ENCODE measurements at regions not wholly inside any gene's neighbourhood (a gene's known extent, or its start where the extent isn't known, plus 50 kb on each side); places are given as distances from the start of the nearest gene placed in this dataset.

GRCh38 chr14:101179691-101180211 is 276.2 kb upstream of the RTL1 start:
- ChIA-PET CTCF (ENCODE audit: low intra/inter-chr PET ratio, low total read pairs) (no interaction called here), POLR2A (no interaction called here)
- TF ChIP-seq NFIC (IDR thresholded peaks at IDR 0.05; ENCODE audit: low read length): no peak
- no peak for TF ChIP-seq ZNF446 (CRISPR knock-in tag; IDR thresholded peaks at IDR 0.05)
- no peak for TF ChIP-seq CBX1 (IDR thresholded peaks at IDR 0.05; ENCODE audit: low read depth)
- TF ChIP-seq HDAC2 (CRISPR knock-in tag; IDR thresholded peaks at IDR 0.05): no peak
- no peak for TF ChIP-seq MYC (CRISPR knock-in tag; IDR thresholded peaks at IDR 0.05; ENCODE audit: borderline replicate concordance)
- TF ChIP-seq MXD4 (CRISPR knock-in tag; IDR thresholded peaks at IDR 0.05): no peak
- no peak for TF ChIP-seq ELK4 (CRISPR knock-in tag; IDR thresholded peaks at IDR 0.05; ENCODE audit: borderline replicate concordance)
- TF ChIP-seq FOSL1 (CRISPR knock-in tag; IDR thresholded peaks at IDR 0.05; ENCODE audit: borderline replicate concordance): no peak
- no peak for TF ChIP-seq NKX3-1 (CRISPR knock-in tag; IDR thresholded peaks at IDR 0.05)
- TF ChIP-seq ZNF547 (CRISPR knock-in tag; IDR thresholded peaks at IDR 0.05): no peak
- no peak for TF ChIP-seq ZNF619 (CRISPR knock-in tag; IDR thresholded peaks at IDR 0.05)
- TF ChIP-seq TP53 (CRISPR knock-in tag; conservative IDR thresholded peaks at IDR 0.05): no peak
- TF ChIP-seq ZNF34 (CRISPR knock-in tag; IDR thresholded peaks at IDR 0.05; ENCODE audit: borderline replicate concordance): no peak
- TF ChIP-seq TFAP4 (IDR thresholded peaks at IDR 0.05; ENCODE audit: borderline replicate concordance, low read depth): no peak
- TF ChIP-seq GPBP1L1 (CRISPR knock-in tag; IDR thresholded peaks at IDR 0.05): no peak
- no peak for TF ChIP-seq HOXA3 (CRISPR knock-in tag; IDR thresholded peaks at IDR 0.05)
- TF ChIP-seq CENPT (CRISPR knock-in tag; IDR thresholded peaks at IDR 0.05; ENCODE audit: low read depth): no peak
- no peak for TF ChIP-seq ARNT2 (CRISPR knock-in tag; IDR thresholded peaks at IDR 0.05; ENCODE audit: low read depth)
- TF ChIP-seq CCAR2 (optimal IDR thresholded peaks at IDR 0.05; ENCODE audit: low read depth, low read length): no peak
- no peak for TF ChIP-seq ZNF710 (CRISPR knock-in tag; IDR thresholded peaks at IDR 0.05; ENCODE audit: borderline replicate concordance)
- H3K4me3 ChIP-seq (replicated peaks in 1 of 3; ENCODE audit: insufficient read depth in 1 of 3, low read depth in 2 of 3, low read length in 3 of 3): no peak overlapping the region
- peaks cover 0 to 35% of the 10 kb centered on the region in 2 experiments; a peak in 2 of 5 replicates for H3K27me3 ChIP-seq (ENCODE audit: control insufficient read depth in 1 of 2, insufficient read depth in 2 of 2, low read length in 2 of 2)
- intact Hi-C loops (cut with micrococcal nuclease; ENCODE audit: unreplicated experiment) (no loop called here), in situ Hi-C loops (cut with HindIII; ENCODE audit: extremely low pct_ligation_motif_present, low pct_unique_long_range_greater_than_20kb) (loop anchor here (5.0 kb wide), 3 partner anchors 58 to 448 kb away; no protein-coding TSS in a partner anchor)
- BruUV-seq (replicated peaks): no TSS peak
- H3K79me2 ChIP-seq (ENCODE audit: insufficient read depth, low read length): no peaks in the 10 kb centered on the region
- H4K20me1 ChIP-seq (ENCODE audit: insufficient read depth, low read length): no peaks in the 10 kb centered on the region
- H3K27ac ChIP-seq (ENCODE audit: extremely low read length, insufficient read depth, low read length): no peak overlapping the region
- no peak overlapping the region for H3K4me2 ChIP-seq (ENCODE audit: low read depth, low read length)
- no peak for FAIRE-seq
- H3K4me1 ChIP-seq (ENCODE audit: insufficient read depth, low read length): no peaks in the 10 kb centered on the region
- H3K36me3 ChIP-seq (replicated peaks in 1 of 2; ENCODE audit: control insufficient read depth in 1 of 2, insufficient read depth in 2 of 2, low read length in 2 of 2): no peaks in the 10 kb centered on the region
- no peak overlapping the region for H2AFZ ChIP-seq (ENCODE audit: low read length)
- no peak for ATAC-seq
- no peak overlapping the region for H3K9ac ChIP-seq (ENCODE audit: insufficient read depth, low read depth, low read length)
- H3K9me3 ChIP-seq (ENCODE audit: low read length): no peaks in the 10 kb centered on the region
- WGBS (ENCODE audit: low lambda C conversion rate): 16% methylated on average over 5 of the region's 12 CpGs
- DNase-seq (ENCODE audit: low spot score): no peak
